KMS-11 (cell line): ENCODE measurements at regions not wholly inside any gene's neighbourhood (a gene's known extent, or its start where the extent isn't known, plus 50 kb on each side); places are given as distances from the start of the nearest gene placed in this dataset.
"Not testable (repeated sequence)": the region's sequence is repeated elsewhere in the genome, so short reads cannot be mapped to it uniquely, and the experiment has no call there.

ENCODE experiments used
- H2AFZ ChIP-seq: fragments of 200-600 bp; sonication (generic); 2 replicates; pipeline ENCODE4 v1.6.1; 2016; ENCODE audit warnings: antibody characterized with exemption, mixed run types, low read depth
- H3K27ac ChIP-seq: fragments of 200-600 bp; sonication (generic); 2 replicates; pipeline ENCODE4 v1.6.1; 2016; ENCODE audit warnings: mild to moderate bottlenecking, mixed run types
- H3K27me3 ChIP-seq: fragments of 200-600 bp; sonication (generic); 2 replicates; pipeline ENCODE4 v1.6.1; 2017; ENCODE audit warnings: mild to moderate bottlenecking, low read depth, mixed run types, moderate library complexity; ENCODE audit not compliant: insufficient read depth
- H3K36me3 ChIP-seq: fragments of 200-600 bp; sonication (generic); 2 replicates; pipeline ENCODE4 v1.6.1; 2017; ENCODE audit warnings: mild to moderate bottlenecking, mixed run types; ENCODE audit not compliant: insufficient read depth
- H3K4me1 ChIP-seq: fragments of 200-600 bp; sonication (generic); 2 replicates; pipeline ENCODE4 v1.6.1; 2016; ENCODE audit warnings: mild to moderate bottlenecking, low read depth, mixed run types; ENCODE audit not compliant: poor library complexity, severe bottlenecking
- H3K4me2 ChIP-seq: fragments of 200-600 bp; sonication (generic); 2 replicates; pipeline ENCODE4 v1.7.0; 2016; ENCODE audit warnings: mild to moderate bottlenecking, mixed run types
- H3K4me3 ChIP-seq: fragments of 200-600 bp; sonication (generic); IDR thresholded peaks from 2 replicates; pipeline ENCODE4 v1.6.1; 2017; ENCODE audit warnings: low read depth, low read length, mixed read lengths; ENCODE audit not compliant: insufficient read depth
- H3K79me2 ChIP-seq: fragments of 200-600 bp; sonication (generic); 2 replicates; pipeline ENCODE4 v1.6.1; 2016; ENCODE audit warnings: low read depth, mixed run types; ENCODE audit not compliant: insufficient read depth
- H3K9ac ChIP-seq: fragments of 200-600 bp; sonication (generic); 2 replicates; pipeline ENCODE4 v1.6.1; 2016; ENCODE audit warnings: mild to moderate bottlenecking, mixed run types
- H4K20me1 ChIP-seq: fragments of 200-600 bp; sonication (generic); 2 replicates; pipeline ENCODE4 v1.6.1; 2016; ENCODE audit warnings: mild to moderate bottlenecking, mixed run types; ENCODE audit not compliant: insufficient read depth
- CTCF ChIP-seq: fragments of 200-600 bp; sonication (generic); conservative IDR thresholded peaks from 2 replicates; pipeline ENCODE4 v1.6.1; 2017; ENCODE audit warnings: low read depth, mild to moderate bottlenecking, antibody characterized with exemption, low read length, moderate library complexity, mixed read lengths

- no peak overlapping the region for H3K4me3 ChIP-seq
- no peak overlapping the region for H3K27ac ChIP-seq
- H3K4me1 ChIP-seq: no peaks in the 10 kb centered on the region
- no peak for TF ChIP-seq CTCF
- no peak overlapping the region for H3K4me2 ChIP-seq
- no peaks in the 10 kb centered on the region for H3K36me3 ChIP-seq
- no peak overlapping the region for H3K9ac ChIP-seq
- H2AFZ ChIP-seq: no peak overlapping the region
- H3K27me3 ChIP-seq: no peaks in the 10 kb centered on the region
- no peaks in the 10 kb centered on the region for H3K79me2 ChIP-seq
- no peaks in the 10 kb centered on the region for H4K20me1 ChIP-seq
Observed at GRCh38 chr6:141922898-141923297, 209.8 kb upstream of the GJE1 start.

GRCh38 chr6:141916682-141917505 is 215.8 kb upstream of the GJE1 start:
- not testable (repeated sequence) for H3K4me2 ChIP-seq, H3K79me2 ChIP-seq, H3K27ac ChIP-seq, H4K20me1 ChIP-seq, H3K36me3 ChIP-seq, H2AFZ ChIP-seq, H3K27me3 ChIP-seq, H3K9ac ChIP-seq, H3K4me3 ChIP-seq, H3K4me1 ChIP-seq

GRCh38 chr6:141914646-141915045 is 218.1 kb upstream of the GJE1 start:
- H3K36me3 ChIP-seq: no peaks in the 10 kb centered on the region
- no peaks in the 10 kb centered on the region for H3K27me3 ChIP-seq
- H2AFZ ChIP-seq: no peak overlapping the region

GRCh38 chr6:141906569-141907080 is 226.1 kb upstream of the GJE1 start:
- no peak overlapping the region for H3K4me2 ChIP-seq
- H4K20me1 ChIP-seq: no peaks in the 10 kb centered on the region
- H3K27ac ChIP-seq: no peak overlapping the region
- no peak overlapping the region for H3K4me3 ChIP-seq
- H3K4me1 ChIP-seq: no peaks in the 10 kb centered on the region
- no peak overlapping the region for H3K9ac ChIP-seq
- H3K36me3 ChIP-seq: no peaks in the 10 kb centered on the region; the same call in 1 of the 2 replicates
- no peak for TF ChIP-seq CTCF
- H3K79me2 ChIP-seq: no peaks in the 10 kb centered on the region
- H3K27me3 ChIP-seq: no peaks in the 10 kb centered on the region
- no peak overlapping the region for H2AFZ ChIP-seq

More at GRCh38 chr6:141914646-141915045, 218.1 kb upstream of the GJE1 start:
- H3K4me3 ChIP-seq: no peak overlapping the region
- H3K4me1 ChIP-seq: no peaks in the 10 kb centered on the region
- H3K27ac ChIP-seq: no peak overlapping the region
- no peaks in the 10 kb centered on the region for H4K20me1 ChIP-seq
- no peak for TF ChIP-seq CTCF
- H3K79me2 ChIP-seq: no peaks in the 10 kb centered on the region
- no peak overlapping the region for H3K4me2 ChIP-seq
- H3K9ac ChIP-seq: no peak overlapping the region

GRCh38 chr6:141890661-141891060 is 242.1 kb upstream of the GJE1 start:
- H3K4me3 ChIP-seq: no peak overlapping the region
- no peak overlapping the region for H2AFZ ChIP-seq
- H4K20me1 ChIP-seq: no peaks in the 10 kb centered on the region
- no peaks in the 10 kb centered on the region for H3K4me1 ChIP-seq
- H3K36me3 ChIP-seq: no peaks in the 10 kb centered on the region
- H3K4me2 ChIP-seq: no peak overlapping the region
- H3K9ac ChIP-seq: no peak overlapping the region
- H3K27ac ChIP-seq: no peak overlapping the region
- H3K27me3 ChIP-seq: no peaks in the 10 kb centered on the region
- no peak for TF ChIP-seq CTCF
- no peaks in the 10 kb centered on the region for H3K79me2 ChIP-seq
